GM12878 (cell line): ENCODE measurements at regions not wholly inside any gene's neighbourhood (a gene's known extent, or its start where the extent isn't known, plus 50 kb on each side); places are given as distances from the start of the nearest gene placed in this dataset.

Source experiments
- ATAC-seq: fragments of 200-7000 bp; cut with Tn5 transposase; 3 replicates; pipeline ENCODE4 v1.9.1; 2020; ENCODE audit warnings: mild to moderate bottlenecking, moderate library complexity
- BruUV-seq: library from RNA; stranded (reverse); fragments of 400-500 nt; replicated peaks from 2 replicates; lab custom pipeline; 2021; lab: Mats Ljungman, UMichigan
- CTCF ChIA-PET: fragments of 300-600 bp; sonication (Branson Sonifier 250); formaldehyde crosslinking; extraction: SDS; loops from one replicate; lab custom pipeline; 2021; ENCODE audit warnings: inconsistent platforms; lab: Yijun Ruan, JAX
- POLR2A ChIA-PET: fragments of 350-600 bp; formaldehyde crosslinking; extraction: SDS; loops from one replicate; lab custom pipeline; 2021; ENCODE audit warnings: inconsistent platforms; lab: Charles Lee
- RAD21 ChIA-PET: fragments of 300-600 bp; sonication (Branson Sonifier 250); formaldehyde crosslinking; loops from one replicate; lab custom pipeline; 2023; ENCODE audit warnings: antibody characterized with exemption; ENCODE audit not compliant: unreplicated experiment; lab: Charles Lee
- SMC1A ChIA-PET: fragments of 300-600 bp; sonication (Branson Sonifier 250); formaldehyde crosslinking; loops from one replicate; lab custom pipeline; 2023; ENCODE audit not compliant: unreplicated experiment, uncharacterized antibody; lab: Charles Lee
- DNase-seq: peaks from one replicate; pipeline ENCODE4 v3.0.0-alpha.2; 2011; ENCODE audit warnings: low read depth, low spot score
- FAIRE-seq: peaks from 3 replicates; lab custom pipeline; 2011; peaks lifted over from hg19 to GRCh38; lab: Jason Lieb, UNC
- H2AFZ ChIP-seq: 2 replicates; pipeline ENCODE4 v1.6.0; 2011; ENCODE audit warnings: low read depth, low read length, control low read depth; ENCODE audit not compliant: control insufficient read depth
- H3K27ac ChIP-seq: 2 replicates; pipeline ENCODE4 v1.5.1; 2011; ENCODE audit warnings: control low read depth; ENCODE audit not compliant: control insufficient read depth, insufficient read depth
- H3K27me3 ChIP-seq, 2 experiments: replicated peaks in 1 of 2; 2 replicates each; pipeline versions ENCODE4 v1.6.0 to v1.6.1; 2011; ENCODE audit warnings: low read length in 1 of 2; ENCODE audit not compliant: control insufficient read depth in 2 of 2, insufficient read depth in 2 of 2
- H3K36me3 ChIP-seq, 2 experiments: 2 replicates each; pipeline ENCODE4 v1.5.1; 2011; ENCODE audit warnings: low read length in 1 of 2; ENCODE audit not compliant: control insufficient read depth in 2 of 2, insufficient read depth in 2 of 2
- H3K4me1 ChIP-seq: 2 replicates; pipeline ENCODE4 v1.6.1; 2011; ENCODE audit warnings: mild to moderate bottlenecking, low read length, moderate library complexity, mixed read lengths; ENCODE audit not compliant: control insufficient read depth, insufficient read depth
- H3K4me2 ChIP-seq: 2 replicates; pipeline ENCODE4 v1.6.0; 2011; ENCODE audit warnings: control low read depth; ENCODE audit not compliant: control insufficient read depth, insufficient read depth
- H3K4me3 ChIP-seq: fragments of 200-600 bp; sonication (generic); 2 replicates; pipeline ENCODE4 v1.5.1; 2016
- H3K79me2 ChIP-seq: 2 replicates; pipeline ENCODE4 v1.6.0; 2011; ENCODE audit warnings: low read length; ENCODE audit not compliant: control insufficient read depth, insufficient read depth
- H3K9ac ChIP-seq: 2 replicates; pipeline ENCODE4 v1.8.0; 2011; ENCODE audit warnings: low read length, control low read depth, mixed read lengths; ENCODE audit not compliant: control insufficient read depth, insufficient read depth
- H3K9me3 ChIP-seq: replicated peaks from 3 replicates; pipeline ENCODE4 v1.5.1; 2011; ENCODE audit warnings: mild to moderate bottlenecking, low read length; ENCODE audit not compliant: control insufficient read depth, insufficient read depth
- H4K20me1 ChIP-seq: 2 replicates; pipeline ENCODE4 v1.6.0; 2011; ENCODE audit not compliant: control insufficient read depth, insufficient read depth
- CBX3 ChIP-seq: fragments of 200-600 bp; sonication (generic); IDR thresholded peaks from 2 replicates; pipeline ENCODE4 v1.6.1; 2016; ENCODE audit warnings: low read depth, borderline replicate concordance
- CREB1 ChIP-seq: IDR thresholded peaks from 2 replicates; pipeline ENCODE4 v1.6.1; 2012; ENCODE audit warnings: low read depth, mild to moderate bottlenecking, inconsistent platforms
- CUX1 ChIP-seq: IDR thresholded peaks from 2 replicates; pipeline ENCODE4 v1.6.1; 2012; ENCODE audit warnings: improper control_type of control experiment, low read depth, low read length; ENCODE audit not compliant: insufficient replicate concordance
- ETV6 ChIP-seq, 2 experiments: fragments of 450-650 bp in 1 of 2; IDR thresholded peaks in 1 of 2; conservative IDR thresholded peaks in 1 of 2; 2 replicates each; pipeline ENCODE4 v1.6.1; 2014; ENCODE audit warnings: antibody characterized with exemption in 1 of 2, borderline replicate concordance in 1 of 2, low read depth in 1 of 2, mild to moderate bottlenecking in 1 of 2, moderate library complexity in 1 of 2
- FOXK2 ChIP-seq: fragments of 450-650 bp; IDR thresholded peaks from 2 replicates; pipeline ENCODE4 v1.6.1; 2017; ENCODE audit warnings: mild to moderate bottlenecking, moderate library complexity
- JUND ChIP-seq: IDR thresholded peaks from 2 replicates; pipeline ENCODE4 v1.6.1; 2012; ENCODE audit warnings: low read depth, mild to moderate bottlenecking, low read length, improper control_type of control experiment, moderate library complexity
- MEF2B ChIP-seq: fragments of 450-650 bp; IDR thresholded peaks from 2 replicates; pipeline ENCODE4 v1.6.1; 2018; ENCODE audit warnings: mild to moderate bottlenecking, moderate library complexity; ENCODE audit not compliant: partially characterized antibody, poor library complexity, severe bottlenecking
- MXI1 ChIP-seq: fragments of 150-350 bp; IDR thresholded peaks from 2 replicates; pipeline ENCODE4 v1.6.1; 2011; ENCODE audit warnings: low read depth, mild to moderate bottlenecking, inconsistent platforms, low read length, improper control_type of control experiment
- PAX8 ChIP-seq: fragments of 450-650 bp; IDR thresholded peaks from 2 replicates; pipeline ENCODE4 v1.6.1; 2017; ENCODE audit warnings: mild to moderate bottlenecking, moderate library complexity
- RB1 ChIP-seq: fragments of 450-650 bp; formaldehyde crosslinking; IDR thresholded peaks from 2 replicates; pipeline ENCODE4 v1.6.1; 2017; ENCODE audit warnings: mild to moderate bottlenecking, borderline replicate concordance
- RELA ChIP-seq: fragments of 450-650 bp; IDR thresholded peaks from 2 replicates; pipeline ENCODE4 v1.8.0; 2014; ENCODE audit warnings: borderline replicate concordance; ENCODE audit not compliant: partially characterized antibody
- SIN3A ChIP-seq: IDR thresholded peaks from 2 replicates; pipeline ENCODE4 v1.6.1; 2012; ENCODE audit warnings: low read depth, low read length, improper control_type of control experiment
- TARDBP ChIP-seq: IDR thresholded peaks from 2 replicates; pipeline ENCODE4 v1.6.1; 2016; ENCODE audit warnings: borderline replicate concordance
- ZNF217 ChIP-seq: fragments of 450-650 bp; IDR thresholded peaks from 2 replicates; pipeline ENCODE4 v1.6.1; 2017; ENCODE audit warnings: antibody characterized with exemption, mild to moderate bottlenecking
- ZNF24 ChIP-seq: fragments of 450-650 bp; IDR thresholded peaks from 2 replicates; pipeline ENCODE4 v1.6.1; 2017; ENCODE audit warnings: antibody characterized with exemption, mild to moderate bottlenecking
- WGBS: methylation state at CpG from one replicate; pipeline ENCODE4 v1.1.6; 2016; ENCODE audit warnings: low lambda C conversion rate; ENCODE audit not compliant: insufficient replicate concordance, insufficient coverage; ENCODE audit errors: missing lambda C conversion rate; 5-methylcytosine and 5-hydroxymethylcytosine counted together
- in situ Hi-C: fragments of 300-500 bp; cut with MboI; formaldehyde crosslinking; loops from 9 replicates; pipeline ENCODE4 v1.14.3; 2018; ENCODE audit warnings: mixed read lengths
- intact Hi-C: fragments of 100-400 bp; cut with micrococcal nuclease; formaldehyde crosslinking; loops from one replicate; pipeline ENCODE4 v1.14.2; 2022; ENCODE audit not compliant: unreplicated experiment
- TF ChIP-seq, protein P1 (sequence below): IDR thresholded peaks from 2 replicates; pipeline ENCODE4 v1.6.1; 2011; ENCODE audit warnings: low read depth, low read length, improper control_type of control experiment, borderline replicate concordance
- TF ChIP-seq, protein P2 (sequence below): IDR thresholded peaks from 2 replicates; pipeline ENCODE4 v1.6.1; 2011; ENCODE audit warnings: borderline replicate concordance, low read depth, mild to moderate bottlenecking, moderate library complexity, mixed read lengths, low read length; ENCODE audit not compliant: insufficient read depth; ENCODE audit errors: extremely low read length

DNA sequence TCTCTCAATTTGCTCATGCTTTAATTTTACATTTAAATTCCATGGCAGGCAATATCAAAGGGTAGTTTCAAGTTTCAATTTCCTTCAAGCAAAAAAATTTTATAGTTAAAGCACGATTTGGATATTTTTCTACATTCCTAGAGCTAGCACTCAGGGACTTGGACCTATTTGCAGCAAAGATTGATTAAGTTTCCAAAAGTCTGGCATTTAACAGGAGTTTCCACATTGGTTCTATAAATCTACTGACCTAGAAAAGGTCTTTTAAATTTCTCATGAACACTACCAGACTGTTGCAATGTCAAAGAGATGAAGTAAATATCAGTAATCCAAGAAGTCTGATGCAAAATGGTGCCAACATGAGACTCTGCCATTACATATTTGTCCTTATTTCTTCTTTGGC, 253.7 kb upstream of the LINC00305 start:
- FAIRE-seq (no peak), ATAC-seq (no peak), DNase-seq (no peak)
- Histone ChIP-seq H3K4me1 (no peaks in the 10 kb centered on the region), H3K9ac (no peak overlapping the region), H3K36me3 (no peaks in the 10 kb centered on the region), H3K27ac (no peak overlapping the region), H3K4me3 (no peak overlapping the region), H3K27me3 (no peaks in the 10 kb centered on the region), H2AFZ (no peak overlapping the region), H3K79me2 (no peaks in the 10 kb centered on the region), H4K20me1 (no peaks in the 10 kb centered on the region), H3K4me2 (no peak overlapping the region), H3K9me3 (no peaks in the 10 kb centered on the region)
- 0% methylated on average over 1 of the region's 1 CpG for WGBS
- BruUV-seq = no TSS peak
- no peak for TF ChIP-seq CBX3
- no peak for TF ChIP-seq TARDBP
- no peak for TF ChIP-seq MXI1
- TF ChIP-seq MEF2B = no peak
- TF ChIP-seq, protein P1, sequence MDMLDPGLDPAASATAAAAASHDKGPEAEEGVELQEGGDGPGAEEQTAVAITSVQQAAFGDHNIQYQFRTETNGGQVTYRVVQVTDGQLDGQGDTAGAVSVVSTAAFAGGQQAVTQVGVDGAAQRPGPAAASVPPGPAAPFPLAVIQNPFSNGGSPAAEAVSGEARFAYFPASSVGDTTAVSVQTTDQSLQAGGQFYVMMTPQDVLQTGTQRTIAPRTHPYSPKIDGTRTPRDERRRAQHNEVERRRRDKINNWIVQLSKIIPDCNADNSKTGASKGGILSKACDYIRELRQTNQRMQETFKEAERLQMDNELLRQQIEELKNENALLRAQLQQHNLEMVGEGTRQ = no peak
- TF ChIP-seq ETV6 (conservative IDR thresholded peaks at IDR 0.05 in 1 of 2, IDR thresholded peaks at IDR 0.05 in 1 of 2; ENCODE audit: borderline replicate concordance in 1 of 2, low read depth in 1 of 2) = no peak
- no peak for TF ChIP-seq JUND
- TF ChIP-seq SIN3A = no peak
- no peak for TF ChIP-seq CUX1
- no peak for TF ChIP-seq RELA
- no peak for TF ChIP-seq CREB1
- TF ChIP-seq, protein P2, sequence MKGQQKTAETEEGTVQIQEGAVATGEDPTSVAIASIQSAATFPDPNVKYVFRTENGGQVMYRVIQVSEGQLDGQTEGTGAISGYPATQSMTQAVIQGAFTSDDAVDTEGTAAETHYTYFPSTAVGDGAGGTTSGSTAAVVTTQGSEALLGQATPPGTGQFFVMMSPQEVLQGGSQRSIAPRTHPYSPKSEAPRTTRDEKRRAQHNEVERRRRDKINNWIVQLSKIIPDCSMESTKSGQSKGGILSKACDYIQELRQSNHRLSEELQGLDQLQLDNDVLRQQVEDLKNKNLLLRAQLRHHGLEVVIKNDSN = no peak
- no peak for TF ChIP-seq ZNF24
- TF ChIP-seq ZNF217 = no peak
- no peak for TF ChIP-seq FOXK2
- no peak for TF ChIP-seq RB1
- no peak for TF ChIP-seq PAX8
- ChIA-PET RAD21 (no interaction called here), CTCF (no interaction called here), SMC1A (interaction anchor here (1.0 to 1.2 kb wide), 2 partner anchors 237 to 368 kb away, joined by 3 to 4 read pairs; no protein-coding TSS in a partner anchor), POLR2A (no interaction called here)
- in situ Hi-C loops = no loop called here
- intact Hi-C loops = loop anchor here (10.0 kb wide), 1 partner anchor 278 kb away; no protein-coding TSS in a partner anchor
